GM12878 (cell line): ENCODE measurements at regions not wholly inside any gene's neighbourhood (a gene's known extent, or its start where the extent isn't known, plus 50 kb on each side); places are given as distances from the start of the nearest gene placed in this dataset.

Experiments
- ATAC-seq: fragments of 200-7000 bp; cut with Tn5 transposase; 3 replicates; pipeline ENCODE4 v1.9.1; 2020; ENCODE audit warnings: mild to moderate bottlenecking, moderate library complexity
- BruUV-seq: library from RNA; stranded (reverse); fragments of 400-500 nt; replicated peaks from 2 replicates; lab custom pipeline; 2021; lab: Mats Ljungman, UMichigan
- CTCF ChIA-PET: fragments of 300-600 bp; sonication (Branson Sonifier 250); formaldehyde crosslinking; extraction: SDS; loops from one replicate; lab custom pipeline; 2021; ENCODE audit warnings: inconsistent platforms; lab: Yijun Ruan, JAX
- POLR2A ChIA-PET: fragments of 350-600 bp; formaldehyde crosslinking; extraction: SDS; loops from one replicate; lab custom pipeline; 2021; ENCODE audit warnings: inconsistent platforms; lab: Charles Lee
- RAD21 ChIA-PET: fragments of 300-600 bp; sonication (Branson Sonifier 250); formaldehyde crosslinking; loops from one replicate; lab custom pipeline; 2023; ENCODE audit warnings: antibody characterized with exemption; ENCODE audit not compliant: unreplicated experiment; lab: Charles Lee
- SMC1A ChIA-PET: fragments of 300-600 bp; sonication (Branson Sonifier 250); formaldehyde crosslinking; loops from one replicate; lab custom pipeline; 2023; ENCODE audit not compliant: unreplicated experiment, uncharacterized antibody; lab: Charles Lee
- DNase-seq: peaks from one replicate; pipeline ENCODE4 v3.0.0-alpha.2; 2011; ENCODE audit warnings: low read depth, low spot score
- FAIRE-seq: peaks from 3 replicates; lab custom pipeline; 2011; peaks lifted over from hg19 to GRCh38; lab: Jason Lieb, UNC
- H2AFZ ChIP-seq: 2 replicates; pipeline ENCODE4 v1.6.0; 2011; ENCODE audit warnings: low read depth, low read length, control low read depth; ENCODE audit not compliant: control insufficient read depth
- H3K27ac ChIP-seq: 2 replicates; pipeline ENCODE4 v1.5.1; 2011; ENCODE audit warnings: control low read depth; ENCODE audit not compliant: control insufficient read depth, insufficient read depth
- H3K27me3 ChIP-seq, 2 experiments: replicated peaks in 1 of 2; 2 replicates each; pipeline versions ENCODE4 v1.6.0 to v1.6.1; 2011; ENCODE audit warnings: low read length in 1 of 2; ENCODE audit not compliant: control insufficient read depth in 2 of 2, insufficient read depth in 2 of 2
- H3K36me3 ChIP-seq, 2 experiments: 2 replicates each; pipeline ENCODE4 v1.5.1; 2011; ENCODE audit warnings: low read length in 1 of 2; ENCODE audit not compliant: control insufficient read depth in 2 of 2, insufficient read depth in 2 of 2
- H3K4me1 ChIP-seq: 2 replicates; pipeline ENCODE4 v1.6.1; 2011; ENCODE audit warnings: mild to moderate bottlenecking, low read length, moderate library complexity, mixed read lengths; ENCODE audit not compliant: control insufficient read depth, insufficient read depth
- H3K4me2 ChIP-seq: 2 replicates; pipeline ENCODE4 v1.6.0; 2011; ENCODE audit warnings: control low read depth; ENCODE audit not compliant: control insufficient read depth, insufficient read depth
- H3K4me3 ChIP-seq: fragments of 200-600 bp; sonication (generic); 2 replicates; pipeline ENCODE4 v1.5.1; 2016
- H3K79me2 ChIP-seq: 2 replicates; pipeline ENCODE4 v1.6.0; 2011; ENCODE audit warnings: low read length; ENCODE audit not compliant: control insufficient read depth, insufficient read depth
- H3K9ac ChIP-seq: 2 replicates; pipeline ENCODE4 v1.8.0; 2011; ENCODE audit warnings: low read length, control low read depth, mixed read lengths; ENCODE audit not compliant: control insufficient read depth, insufficient read depth
- H3K9me3 ChIP-seq: replicated peaks from 3 replicates; pipeline ENCODE4 v1.5.1; 2011; ENCODE audit warnings: mild to moderate bottlenecking, low read length; ENCODE audit not compliant: control insufficient read depth, insufficient read depth
- H4K20me1 ChIP-seq: 2 replicates; pipeline ENCODE4 v1.6.0; 2011; ENCODE audit not compliant: control insufficient read depth, insufficient read depth
- BACH1 ChIP-seq: fragments of 450-650 bp; IDR thresholded peaks from 2 replicates; pipeline ENCODE4 v1.6.1; 2017; ENCODE audit warnings: mild to moderate bottlenecking, borderline replicate concordance
- GATAD2B ChIP-seq: fragments of 450-650 bp; conservative IDR thresholded peaks from 2 replicates; pipeline ENCODE4 v1.6.1; 2017; ENCODE audit warnings: low read depth, mild to moderate bottlenecking, moderate library complexity
- IRF4 ChIP-seq: IDR thresholded peaks from 2 replicates; pipeline ENCODE4 v1.6.1; 2011; ENCODE audit warnings: low read depth, low read length
- KDM1A ChIP-seq: fragments of 200-600 bp; sonication (generic); IDR thresholded peaks from 2 replicates; pipeline ENCODE4 v1.6.1; 2016; ENCODE audit warnings: borderline replicate concordance
- RELA ChIP-seq: fragments of 450-650 bp; IDR thresholded peaks from 2 replicates; pipeline ENCODE4 v1.8.0; 2014; ENCODE audit warnings: borderline replicate concordance; ENCODE audit not compliant: partially characterized antibody
- SMC3 ChIP-seq: IDR thresholded peaks from 2 replicates; pipeline ENCODE4 v1.6.1; 2011; ENCODE audit warnings: low read length, improper control_type of control experiment, borderline replicate concordance
- SRF ChIP-seq, 2 experiments: IDR thresholded peaks; 2 replicates each; pipeline ENCODE4 v1.6.1; 2011; ENCODE audit warnings: low read depth in 2 of 2, low read length in 2 of 2, mild to moderate bottlenecking in 1 of 2, moderate library complexity in 1 of 2
- STAT3 ChIP-seq: IDR thresholded peaks from 2 replicates; pipeline ENCODE4 v1.6.1; 2011; ENCODE audit warnings: low read depth, low read length, improper control_type of control experiment
- SUZ12 ChIP-seq: fragments of 200-600 bp; sonication (generic); IDR thresholded peaks from one replicate; pipeline ENCODE4 v1.6.1; 2018; ENCODE audit warnings: antibody characterized with exemption, mild to moderate bottlenecking; ENCODE audit not compliant: unreplicated experiment
- WGBS: methylation state at CpG from one replicate; pipeline ENCODE4 v1.1.6; 2016; ENCODE audit warnings: low lambda C conversion rate; ENCODE audit not compliant: insufficient replicate concordance, insufficient coverage; ENCODE audit errors: missing lambda C conversion rate; 5-methylcytosine and 5-hydroxymethylcytosine counted together
- in situ Hi-C: fragments of 300-500 bp; cut with MboI; formaldehyde crosslinking; loops from 9 replicates; pipeline ENCODE4 v1.14.3; 2018; ENCODE audit warnings: mixed read lengths
- intact Hi-C: fragments of 100-400 bp; cut with micrococcal nuclease; formaldehyde crosslinking; loops from one replicate; pipeline ENCODE4 v1.14.2; 2022; ENCODE audit not compliant: unreplicated experiment
- TF ChIP-seq, protein P1 (sequence below): fragments of 450-650 bp; formaldehyde crosslinking; IDR thresholded peaks from 2 replicates; pipeline ENCODE4 v1.4.0; 2020; ENCODE audit warnings: mild to moderate bottlenecking, moderate library complexity
- TF ChIP-seq, protein P2 (sequence below): IDR thresholded peaks from 2 replicates; pipeline ENCODE4 v1.6.1; 2011; ENCODE audit warnings: borderline replicate concordance, low read depth, mild to moderate bottlenecking, moderate library complexity, mixed read lengths, low read length; ENCODE audit not compliant: insufficient read depth; ENCODE audit errors: extremely low read length
- TF ChIP-seq, protein P3 (sequence below): fragments of 450-650 bp; IDR thresholded peaks from 2 replicates; pipeline ENCODE4 v1.6.1; 2017; ENCODE audit warnings: mild to moderate bottlenecking
- TF ChIP-seq, protein P4 (sequence below): fragments of 150-350 bp; IDR thresholded peaks from 2 replicates; pipeline ENCODE4 v1.6.1; 2014; ENCODE audit warnings: mild to moderate bottlenecking, low read depth, low read length

DNA sequence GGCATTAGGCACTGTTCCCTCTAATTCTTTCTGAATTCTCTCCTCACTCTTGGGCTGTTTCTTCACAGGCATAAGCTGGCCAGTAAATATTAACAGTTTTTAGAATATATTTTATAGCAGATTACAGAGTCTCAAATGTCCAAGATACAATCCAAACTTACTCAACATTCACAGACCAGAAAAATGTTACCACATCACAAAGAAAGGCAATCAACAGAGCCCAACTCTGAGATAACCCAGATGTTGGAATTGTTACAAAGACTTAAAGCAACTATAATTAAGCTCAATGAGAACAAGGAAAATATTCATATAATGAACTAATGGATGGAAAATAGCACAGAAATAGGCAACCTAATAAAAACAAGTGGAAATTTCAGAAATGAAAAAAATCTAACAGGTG lies 401.1 kb upstream of the RGMB start (continued):
- TF ChIP-seq RELA, result no peak

DNA sequence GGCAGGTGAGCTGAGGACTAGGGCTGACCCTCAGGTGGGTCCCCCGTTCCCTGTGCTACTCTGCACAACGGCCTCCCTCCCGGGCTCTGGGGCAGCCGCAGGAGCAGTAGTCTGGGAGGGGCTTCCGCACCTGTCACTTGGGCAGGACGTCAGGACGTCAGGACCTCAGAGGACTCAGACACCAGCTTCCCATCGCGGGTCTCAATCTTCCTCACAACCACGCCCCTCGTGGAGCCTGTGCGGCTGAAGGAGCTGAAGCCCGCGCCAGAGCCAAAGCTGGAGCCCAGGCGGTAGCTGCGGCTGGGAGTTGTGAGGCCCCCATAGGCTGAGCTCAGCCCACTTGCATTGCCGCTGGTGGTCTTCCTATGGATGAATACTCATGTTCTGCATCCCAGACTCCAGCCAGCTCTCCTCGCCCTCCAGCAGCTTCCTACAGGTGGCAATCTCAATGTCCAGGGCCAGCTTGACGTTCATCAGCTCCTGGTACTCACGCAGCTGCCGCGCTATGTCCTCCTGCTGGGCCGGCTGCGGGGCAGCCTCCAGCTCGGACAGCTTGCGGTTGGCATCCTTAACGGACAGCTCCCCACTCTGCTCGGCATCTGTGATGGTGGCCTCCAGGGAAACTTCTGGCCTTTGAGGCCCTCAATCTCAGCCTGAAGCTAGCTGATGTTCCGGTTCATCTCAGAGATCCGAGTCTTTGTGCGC lies 381.4 kb upstream of the RGMB start:
- ChIA-PET POLR2A (no interaction called here), RAD21 (interaction anchor here (0.6 kb wide), 1 partner anchor 145 kb away, joined by 3 read pairs; no protein-coding TSS in a partner anchor), SMC1A (interaction anchor here (0.5 to 1.3 kb wide), 2 partner anchors 10 to 12 kb away, joined by 3 read pairs; no protein-coding TSS in a partner anchor), CTCF (interaction anchor here (0.6 kb wide), 1 partner anchor 349 kb away, joined by 3 read pairs; no protein-coding TSS in a partner anchor)
- no peaks in the 10 kb centered on the region for H3K4me1 ChIP-seq
- H2AFZ ChIP-seq, result no peak overlapping the region
- in situ Hi-C loops, result no loop called here
- H3K27ac ChIP-seq, result no peak overlapping the region
- no peak overlapping the region for H3K9ac ChIP-seq
- H3K9me3 ChIP-seq, result no peaks in the 10 kb centered on the region
- no peak for ATAC-seq
- no peaks in the 10 kb centered on the region for H3K27me3 ChIP-seq
- H3K36me3 ChIP-seq, result no peaks in the 10 kb centered on the region
- no peak for FAIRE-seq
- no TSS peak for BruUV-seq
- H3K4me2 ChIP-seq, result no peak overlapping the region
- no peaks in the 10 kb centered on the region for H4K20me1 ChIP-seq
- H3K79me2 ChIP-seq, result no peaks in the 10 kb centered on the region
- WGBS, result 57% methylated on average over 31 of the region's 31 CpGs
- no peak overlapping the region for H3K4me3 ChIP-seq
- DNase-seq, result no peak
- intact Hi-C loops, result no loop called here
- TF ChIP-seq GATAD2B (no peak), IRF4 (no peak), SMC3 (no peak), KDM1A (no peak), SRF (IDR thresholded peaks at IDR 0.05; ENCODE audit: low read depth in 2 of 2, low read length in 2 of 2) (no peak), STAT3 (no peak), SUZ12 (no peak), BACH1 (no peak)
- TF ChIP-seq, protein P1, sequence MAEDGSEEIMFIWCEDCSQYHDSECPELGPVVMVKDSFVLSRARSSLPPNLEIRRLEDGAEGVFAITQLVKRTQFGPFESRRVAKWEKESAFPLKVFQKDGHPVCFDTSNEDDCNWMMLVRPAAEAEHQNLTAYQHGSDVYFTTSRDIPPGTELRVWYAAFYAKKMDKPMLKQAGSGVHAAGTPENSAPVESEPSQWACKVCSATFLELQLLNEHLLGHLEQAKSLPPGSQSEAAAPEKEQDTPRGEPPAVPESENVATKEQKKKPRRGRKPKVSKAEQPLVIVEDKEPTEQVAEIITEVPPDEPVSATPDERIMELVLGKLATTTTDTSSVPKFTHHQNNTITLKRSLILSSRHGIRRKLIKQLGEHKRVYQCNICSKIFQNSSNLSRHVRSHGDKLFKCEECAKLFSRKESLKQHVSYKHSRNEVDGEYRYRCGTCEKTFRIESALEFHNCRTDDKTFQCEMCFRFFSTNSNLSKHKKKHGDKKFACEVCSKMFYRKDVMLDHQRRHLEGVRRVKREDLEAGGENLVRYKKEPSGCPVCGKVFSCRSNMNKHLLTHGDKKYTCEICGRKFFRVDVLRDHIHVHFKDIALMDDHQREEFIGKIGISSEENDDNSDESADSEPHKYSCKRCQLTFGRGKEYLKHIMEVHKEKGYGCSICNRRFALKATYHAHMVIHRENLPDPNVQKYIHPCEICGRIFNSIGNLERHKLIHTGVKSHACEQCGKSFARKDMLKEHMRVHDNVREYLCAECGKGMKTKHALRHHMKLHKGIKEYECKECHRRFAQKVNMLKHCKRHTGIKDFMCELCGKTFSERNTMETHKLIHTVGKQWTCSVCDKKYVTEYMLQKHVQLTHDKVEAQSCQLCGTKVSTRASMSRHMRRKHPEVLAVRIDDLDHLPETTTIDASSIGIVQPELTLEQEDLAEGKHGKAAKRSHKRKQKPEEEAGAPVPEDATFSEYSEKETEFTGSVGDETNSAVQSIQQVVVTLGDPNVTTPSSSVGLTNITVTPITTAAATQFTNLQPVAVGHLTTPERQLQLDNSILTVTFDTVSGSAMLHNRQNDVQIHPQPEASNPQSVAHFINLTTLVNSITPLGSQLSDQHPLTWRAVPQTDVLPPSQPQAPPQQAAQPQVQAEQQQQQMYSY (CRISPR knock-in tag), result no peak
- TF ChIP-seq, protein P2, sequence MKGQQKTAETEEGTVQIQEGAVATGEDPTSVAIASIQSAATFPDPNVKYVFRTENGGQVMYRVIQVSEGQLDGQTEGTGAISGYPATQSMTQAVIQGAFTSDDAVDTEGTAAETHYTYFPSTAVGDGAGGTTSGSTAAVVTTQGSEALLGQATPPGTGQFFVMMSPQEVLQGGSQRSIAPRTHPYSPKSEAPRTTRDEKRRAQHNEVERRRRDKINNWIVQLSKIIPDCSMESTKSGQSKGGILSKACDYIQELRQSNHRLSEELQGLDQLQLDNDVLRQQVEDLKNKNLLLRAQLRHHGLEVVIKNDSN, result no peak
- TF ChIP-seq, protein P3, sequence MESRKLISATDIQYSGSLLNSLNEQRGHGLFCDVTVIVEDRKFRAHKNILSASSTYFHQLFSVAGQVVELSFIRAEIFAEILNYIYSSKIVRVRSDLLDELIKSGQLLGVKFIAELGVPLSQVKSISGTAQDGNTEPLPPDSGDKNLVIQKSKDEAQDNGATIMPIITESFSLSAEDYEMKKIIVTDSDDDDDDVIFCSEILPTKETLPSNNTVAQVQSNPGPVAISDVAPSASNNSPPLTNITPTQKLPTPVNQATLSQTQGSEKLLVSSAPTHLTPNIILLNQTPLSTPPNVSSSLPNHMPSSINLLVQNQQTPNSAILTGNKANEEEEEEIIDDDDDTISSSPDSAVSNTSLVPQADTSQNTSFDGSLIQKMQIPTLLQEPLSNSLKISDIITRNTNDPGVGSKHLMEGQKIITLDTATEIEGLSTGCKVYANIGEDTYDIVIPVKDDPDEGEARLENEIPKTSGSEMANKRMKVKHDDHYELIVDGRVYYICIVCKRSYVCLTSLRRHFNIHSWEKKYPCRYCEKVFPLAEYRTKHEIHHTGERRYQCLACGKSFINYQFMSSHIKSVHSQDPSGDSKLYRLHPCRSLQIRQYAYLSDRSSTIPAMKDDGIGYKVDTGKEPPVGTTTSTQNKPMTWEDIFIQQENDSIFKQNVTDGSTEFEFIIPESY, result no peak
- TF ChIP-seq, protein P4, sequence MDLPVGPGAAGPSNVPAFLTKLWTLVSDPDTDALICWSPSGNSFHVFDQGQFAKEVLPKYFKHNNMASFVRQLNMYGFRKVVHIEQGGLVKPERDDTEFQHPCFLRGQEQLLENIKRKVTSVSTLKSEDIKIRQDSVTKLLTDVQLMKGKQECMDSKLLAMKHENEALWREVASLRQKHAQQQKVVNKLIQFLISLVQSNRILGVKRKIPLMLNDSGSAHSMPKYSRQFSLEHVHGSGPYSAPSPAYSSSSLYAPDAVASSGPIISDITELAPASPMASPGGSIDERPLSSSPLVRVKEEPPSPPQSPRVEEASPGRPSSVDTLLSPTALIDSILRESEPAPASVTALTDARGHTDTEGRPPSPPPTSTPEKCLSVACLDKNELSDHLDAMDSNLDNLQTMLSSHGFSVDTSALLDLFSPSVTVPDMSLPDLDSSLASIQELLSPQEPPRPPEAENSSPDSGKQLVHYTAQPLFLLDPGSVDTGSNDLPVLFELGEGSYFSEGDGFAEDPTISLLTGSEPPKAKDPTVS, result no peak
